ENCODE measurements at regions not wholly inside any gene's neighbourhood (a gene's known extent, or its start where the extent isn't known, plus 50 kb on each side); places are given as distances from the start of the nearest gene placed in this dataset.

GRCh38 chr12:13509740-13510139 is 313.2 kb downstream of the EMP1 start:
- DNase-seq (ENCODE audit: low read depth): no peak
- no peak for TF ChIP-seq CTCF (IDR thresholded peaks at IDR 0.05; ENCODE audit: insufficient read depth, low read depth, low read length, missing control alignments)
- no peak overlapping the region for H3K4me3 ChIP-seq (ENCODE audit: low read depth, low read length)

- no peak for DNase-seq (ENCODE audit: low read depth)
- TF ChIP-seq CTCF (IDR thresholded peaks at IDR 0.05; ENCODE audit: insufficient read depth, low read depth, low read length, missing control alignments): no peak
- H3K4me3 ChIP-seq (ENCODE audit: low read depth, low read length): no peak overlapping the region
Measured at GRCh38 chr12:13505636-13506035, 309.1 kb downstream of the EMP1 start.

- no peak for DNase-seq (ENCODE audit: low read depth)
- TF ChIP-seq CTCF (IDR thresholded peaks at IDR 0.05; ENCODE audit: insufficient read depth, low read depth, low read length, missing control alignments): no peak
- no peak overlapping the region for H3K4me3 ChIP-seq (ENCODE audit: low read depth, low read length)
Measured at GRCh38 chr12:13505224-13505623, 308.7 kb downstream of the EMP1 start.

GRCh38 chr12:13504736-13505135 is 308.2 kb downstream of the EMP1 start:
- no peak for TF ChIP-seq CTCF (IDR thresholded peaks at IDR 0.05; ENCODE audit: insufficient read depth, low read depth, low read length, missing control alignments)
- no peak for DNase-seq (ENCODE audit: low read depth)
- H3K4me3 ChIP-seq (ENCODE audit: low read depth, low read length): no peak overlapping the region

GRCh38 chr12:13504074-13504473 is 307.5 kb downstream of the EMP1 start:
- TF ChIP-seq CTCF (IDR thresholded peaks at IDR 0.05; ENCODE audit: insufficient read depth, low read depth, low read length, missing control alignments): no peak
- no peak overlapping the region for H3K4me3 ChIP-seq (ENCODE audit: low read depth, low read length)
- DNase-seq (ENCODE audit: low read depth): no peak

GRCh38 chr12:13503094-13503835 is 306.7 kb downstream of the EMP1 start:
- H3K4me3 ChIP-seq (ENCODE audit: low read depth, low read length): no peak overlapping the region
- no peak for DNase-seq (ENCODE audit: low read depth)
- no peak for TF ChIP-seq CTCF (IDR thresholded peaks at IDR 0.05; ENCODE audit: insufficient read depth, low read depth, low read length, missing control alignments)

- no peak overlapping the region for H3K4me3 ChIP-seq (ENCODE audit: low read depth, low read length)
- DNase-seq (ENCODE audit: low read depth): no peak
- no peak for TF ChIP-seq CTCF (IDR thresholded peaks at IDR 0.05; ENCODE audit: insufficient read depth, low read depth, low read length, missing control alignments)
Measured at GRCh38 chr12:13499008-13499407, 302.5 kb downstream of the EMP1 start.
